ENCODE measurements at regions not wholly inside any gene's neighbourhood (a gene's known extent, or its start where the extent isn't known, plus 50 kb on each side); places are given as distances from the start of the nearest gene placed in this dataset.
A peak's percentile ranks its signal among the peaks of the same experiment; 100 is the strongest.

- no peak for DNase-seq
These were observed 154.9 kb upstream of the ANKRD28 start for GRCh38 chr3:15952543-15953175.

GRCh38 chr3:15953841-15954240 lies 156.1 kb upstream of the ANKRD28 start:
- DNase-seq = peak; percentile 8

GRCh38 chr3:15955968-15956367 lies 158.2 kb upstream of the ANKRD28 start:
- DNase-seq = no peak

- DNase-seq = no peak
These were observed 161.1 kb upstream of the ANKRD28 start for GRCh38 chr3:15958692-15959433.

GRCh38 chr3:15959434-15959811 lies 161.6 kb upstream of the ANKRD28 start:
- no peak for DNase-seq

GRCh38 chr3:15964605-15965442 lies 167.0 kb upstream of the ANKRD28 start:
- no peak for DNase-seq

GRCh38 chr3:15967577-15967976 lies 169.8 kb upstream of the ANKRD28 start:
- DNase-seq = no peak

GRCh38 chr3:15969874-15970640 lies 172.3 kb upstream of the ANKRD28 start:
- DNase-seq = no peak

- no peak for DNase-seq
These were observed 175.6 kb upstream of the ANKRD28 start for GRCh38 chr3:15973414-15973813.

GRCh38 chr3:15973940-15974339 lies 176.2 kb upstream of the ANKRD28 start:
- DNase-seq = no peak

GRCh38 chr3:15974647-15975046 lies 176.9 kb upstream of the ANKRD28 start:
- no peak for DNase-seq

- no peak for DNase-seq
These were observed 178.7 kb upstream of the ANKRD28 start for GRCh38 chr3:15976524-15976923.

- DNase-seq = no peak
These were observed 179.3 kb upstream of the ANKRD28 start for GRCh38 chr3:15977090-15977489.

GRCh38 chr3:15977598-15978232 lies 179.9 kb upstream of the ANKRD28 start:
- DNase-seq = no peak

- no peak for DNase-seq
These were observed 181.0 kb upstream of the ANKRD28 start for GRCh38 chr3:15978801-15979200.

- DNase-seq = no peak
These were observed 181.7 kb upstream of the ANKRD28 start for GRCh38 chr3:15979495-15979894.

- no peak for DNase-seq
These were observed 182.1 kb upstream of the ANKRD28 start for GRCh38 chr3:15979900-15980299.

GRCh38 chr3:15982243-15982642 lies 184.5 kb upstream of the ANKRD28 start:
- DNase-seq = no peak

- DNase-seq = no peak
These were observed 185.0 kb upstream of the ANKRD28 start for GRCh38 chr3:15982667-15983196.

- no peak for DNase-seq
These were observed 185.5 kb upstream of the ANKRD28 start for GRCh38 chr3:15983232-15983631.

GRCh38 chr3:15983693-15984092 lies 185.9 kb upstream of the ANKRD28 start:
- DNase-seq = no peak

GRCh38 chr3:15989419-15989818 lies 185.1 kb upstream of the GALNT15 start:
- no peak for DNase-seq
